ENCODE measurements at regions not wholly inside any gene's neighbourhood (a gene's known extent, or its start where the extent isn't known, plus 50 kb on each side); places are given as distances from the start of the nearest gene placed in this dataset. TPM values are rescaled to one million over a fixed set of nuclear protein-coding genes. Genes with fewer than 3 reads are reported as not detected.
"Not testable (repeated sequence)": the region's sequence is repeated elsewhere in the genome, so short reads cannot be mapped to it uniquely, and the experiment has no call there.

- 73% methylated on average over 2 of the region's 3 CpGs for WGBS
- not testable (repeated sequence) for H3K4me1 ChIP-seq (ENCODE audit: control insufficient read depth in 4 of 4, insufficient read depth in 4 of 4, low read length in 3 of 4); H3K27ac ChIP-seq (ENCODE audit: low read depth in 1 of 2, low read length in 2 of 2); H3K36me3 ChIP-seq (ENCODE audit: control insufficient read depth in 4 of 4, insufficient read depth in 3 of 4, low read depth in 1 of 4, low read length in 3 of 4); H3K9me3 ChIP-seq (ENCODE audit: control insufficient read depth in 4 of 4, low read length in 3 of 4); H3K27me3 ChIP-seq (ENCODE audit: control insufficient read depth in 4 of 4, insufficient read depth in 4 of 4, low read length in 3 of 4); H3K4me3 ChIP-seq (ENCODE audit: low read depth in 1 of 3, low read length in 3 of 3); H3K9ac ChIP-seq (ENCODE audit: low read depth in 1 of 2, low read length in 2 of 2); DNase-seq (ENCODE audit: low spot score)
Observed at GRCh38 chr7:153991471-153991870, 60.7 kb upstream of the DPP6 start.

- 78% methylated on average over 2 of the region's 2 CpGs for WGBS
Observed at GRCh38 chr7:153993402-153993801, 58.8 kb upstream of the DPP6 start.

GRCh38 chr7:153998896-153999295 is 53.3 kb upstream of the DPP6 start:
- DNase-seq (ENCODE audit: low spot score): not testable (repeated sequence)

More at GRCh38 chr7:153993402-153993801, 58.8 kb upstream of the DPP6 start:
- H3K9me3 ChIP-seq (ENCODE audit: control insufficient read depth in 4 of 4, low read length in 3 of 4); H3K9ac ChIP-seq (ENCODE audit: low read depth in 1 of 2, low read length in 2 of 2); H3K27me3 ChIP-seq (ENCODE audit: control insufficient read depth in 4 of 4, insufficient read depth in 4 of 4, low read length in 3 of 4); H3K4me3 ChIP-seq (ENCODE audit: low read depth in 1 of 3, low read length in 3 of 3); H3K36me3 ChIP-seq (ENCODE audit: control insufficient read depth in 4 of 4, insufficient read depth in 3 of 4, low read depth in 1 of 4, low read length in 3 of 4); H3K27ac ChIP-seq (ENCODE audit: low read depth in 1 of 2, low read length in 2 of 2); H3K4me1 ChIP-seq (ENCODE audit: control insufficient read depth in 4 of 4, insufficient read depth in 4 of 4, low read length in 3 of 4); DNase-seq (ENCODE audit: low spot score): not testable (repeated sequence)

More at GRCh38 chr7:153998896-153999295, 53.3 kb upstream of the DPP6 start:
- not testable (repeated sequence) for H3K27ac ChIP-seq (ENCODE audit: low read depth in 1 of 2, low read length in 2 of 2); H3K4me1 ChIP-seq (ENCODE audit: control insufficient read depth in 4 of 4, insufficient read depth in 4 of 4, low read length in 3 of 4); H3K9me3 ChIP-seq (ENCODE audit: control insufficient read depth in 4 of 4, low read length in 3 of 4); H3K9ac ChIP-seq (ENCODE audit: low read depth in 1 of 2, low read length in 2 of 2); H3K27me3 ChIP-seq (ENCODE audit: control insufficient read depth in 4 of 4, insufficient read depth in 4 of 4, low read length in 3 of 4); H3K4me3 ChIP-seq (ENCODE audit: low read depth in 1 of 3, low read length in 3 of 3); H3K36me3 ChIP-seq (ENCODE audit: control insufficient read depth in 4 of 4, insufficient read depth in 3 of 4, low read depth in 1 of 4, low read length in 3 of 4)
- WGBS: 73% methylated on average over 4 of the region's 4 CpGs

Small RNA genes lying in the stretch of these regions (small RNA-seq; reads per million reads assigned to genes)
- gene AC005588.1 (not detected), gene AC079809.1 (not detected)

All from liver (tissue), 7 donors.